ENCODE measurements at regions not wholly inside any gene's neighbourhood (a gene's known extent, or its start where the extent isn't known, plus 50 kb on each side); places are given as distances from the start of the nearest gene placed in this dataset.

DNA sequence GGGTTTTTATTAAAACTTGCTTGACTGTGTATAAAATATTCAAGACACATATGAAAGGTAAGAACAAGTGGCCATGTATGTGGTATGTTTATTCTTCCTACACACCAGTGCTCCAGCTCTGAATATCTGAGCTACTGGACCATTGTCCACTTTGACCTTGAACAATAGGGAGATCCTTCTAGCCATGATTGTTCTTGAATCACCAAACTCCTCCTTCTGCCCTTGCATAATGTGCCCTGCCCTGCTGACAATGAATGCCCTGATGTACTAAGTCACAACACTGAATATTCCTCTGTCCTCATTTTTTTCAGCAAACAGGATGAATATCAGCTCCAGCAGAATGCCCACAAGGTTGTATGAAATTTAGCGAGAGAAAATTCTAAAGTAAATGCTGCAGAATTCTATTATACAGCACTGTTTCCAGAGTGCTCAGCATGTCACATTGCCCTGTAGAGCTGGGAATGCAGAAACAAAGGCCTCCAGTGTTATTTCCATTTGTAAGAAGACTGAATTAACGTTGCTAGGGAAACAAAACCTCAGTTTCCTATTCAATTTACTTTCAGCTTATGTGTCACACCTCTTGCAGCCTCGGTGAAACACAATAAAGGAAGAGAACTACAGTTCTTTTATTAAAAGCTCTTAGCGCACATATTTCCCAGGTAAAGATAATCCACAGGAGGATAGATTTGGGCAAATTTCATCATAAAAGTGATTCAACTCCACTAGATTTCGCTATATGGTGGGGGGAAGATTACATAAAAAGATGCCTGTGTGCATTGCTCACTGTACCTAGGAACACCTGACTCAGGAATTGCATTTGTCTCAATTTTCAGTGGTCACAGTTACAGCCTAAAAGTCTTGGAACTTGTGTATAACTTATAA, 187.4 kb upstream of the ATP1B1 start:
- no peak for DNase-seq (ENCODE audit: low spot score)

DNA sequence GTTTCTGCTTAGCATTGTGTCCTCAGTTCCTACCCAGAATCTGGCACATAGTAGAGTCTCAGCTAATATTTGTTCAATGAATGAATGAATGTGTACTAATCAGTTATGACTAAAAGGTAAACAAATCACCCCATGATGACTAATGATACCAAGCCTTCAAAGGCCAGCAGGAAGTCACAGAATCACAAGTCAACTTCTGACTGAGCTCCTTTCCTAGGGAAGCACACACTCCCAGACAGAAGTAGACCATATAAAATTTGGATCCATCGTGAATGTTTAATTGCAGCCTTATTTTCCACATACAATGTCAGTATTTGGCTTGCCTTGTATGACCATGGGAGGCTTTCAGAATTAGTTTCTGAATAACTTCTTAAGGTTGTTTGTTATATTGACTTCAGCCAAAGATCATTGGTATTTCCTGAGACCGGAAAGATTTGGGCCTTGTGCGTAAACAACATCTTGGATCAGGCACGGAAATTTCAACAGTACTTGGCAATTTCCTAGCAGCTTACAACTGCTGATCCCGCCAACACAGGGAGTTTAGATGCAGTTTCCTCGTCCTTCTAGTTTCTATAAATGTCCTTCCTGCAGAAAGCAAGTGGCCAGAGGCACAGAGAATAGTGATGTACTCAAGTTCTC, 185.9 kb upstream of the ATP1B1 start:
- DNase-seq (ENCODE audit: low spot score), result no peak

DNA sequence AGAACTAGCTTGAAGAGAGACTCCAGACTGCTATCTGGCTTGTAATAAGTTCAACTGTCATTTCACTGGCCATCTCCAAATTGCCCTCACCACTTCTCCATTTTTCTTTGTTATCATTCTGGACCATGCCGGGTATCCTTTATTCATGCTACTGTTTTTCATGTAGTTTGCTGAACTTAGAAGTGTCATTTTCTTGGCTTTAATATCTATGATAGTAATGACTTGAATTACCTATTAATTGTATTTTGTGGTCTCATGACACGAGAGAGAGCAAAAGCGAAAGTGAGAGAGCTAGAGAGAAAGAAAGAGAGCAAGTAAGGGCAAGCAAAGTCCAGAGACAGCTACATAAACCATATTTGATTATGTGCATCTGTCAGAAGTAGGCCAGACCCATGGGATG, 184.9 kb upstream of the ATP1B1 start:
- DNase-seq (ENCODE audit: low spot score), result no peak

DNA sequence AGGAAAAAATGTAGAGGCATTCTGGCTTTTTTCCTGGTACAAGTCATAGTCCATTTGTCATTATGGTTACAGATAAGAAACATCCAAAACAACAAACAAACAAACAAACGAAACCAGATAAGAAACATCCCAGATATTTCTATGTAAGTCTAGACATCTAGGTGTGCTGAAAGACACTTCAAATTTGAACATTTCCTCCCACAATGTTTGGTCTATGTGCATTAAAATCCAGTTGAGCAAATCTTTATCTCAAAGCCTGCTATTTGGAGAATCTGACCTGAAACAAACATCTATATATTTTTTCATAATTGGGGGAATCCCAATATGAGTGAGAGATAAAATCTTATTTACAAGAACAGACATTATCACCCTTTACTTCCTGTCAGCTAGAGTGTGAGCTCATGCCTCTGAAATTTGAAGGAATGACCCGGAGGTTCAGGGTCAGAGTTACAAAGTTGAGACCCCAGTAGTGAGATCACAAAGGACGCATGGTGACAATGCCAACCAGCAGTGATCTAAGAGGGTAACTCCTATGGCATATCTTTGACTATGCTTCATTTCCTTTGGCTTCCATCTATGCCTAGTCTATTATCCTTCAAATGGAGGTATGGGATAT, 182.9 kb upstream of the ATP1B1 start:
- no peak for DNase-seq (ENCODE audit: low spot score)

DNA sequence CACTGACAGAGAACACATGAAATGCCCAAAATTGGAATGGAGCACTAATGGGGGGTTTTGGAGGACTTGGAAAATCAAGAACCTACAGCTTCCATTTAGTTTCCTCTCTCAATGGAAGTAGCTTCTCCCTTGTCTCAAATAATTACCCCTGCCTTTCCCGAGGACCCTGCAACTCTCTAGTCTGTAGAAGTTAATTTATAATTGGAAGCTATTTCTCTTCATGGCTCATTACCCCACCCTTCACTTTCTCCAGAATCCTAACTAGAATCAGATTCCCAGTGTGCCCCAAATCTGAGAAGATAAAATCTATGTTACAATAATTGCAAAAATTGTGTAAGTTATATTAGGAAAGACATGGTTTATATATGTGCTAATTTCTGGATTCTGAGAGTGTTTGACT, 181.5 kb upstream of the ATP1B1 start:
- DNase-seq (ENCODE audit: low spot score), result no peak

DNA sequence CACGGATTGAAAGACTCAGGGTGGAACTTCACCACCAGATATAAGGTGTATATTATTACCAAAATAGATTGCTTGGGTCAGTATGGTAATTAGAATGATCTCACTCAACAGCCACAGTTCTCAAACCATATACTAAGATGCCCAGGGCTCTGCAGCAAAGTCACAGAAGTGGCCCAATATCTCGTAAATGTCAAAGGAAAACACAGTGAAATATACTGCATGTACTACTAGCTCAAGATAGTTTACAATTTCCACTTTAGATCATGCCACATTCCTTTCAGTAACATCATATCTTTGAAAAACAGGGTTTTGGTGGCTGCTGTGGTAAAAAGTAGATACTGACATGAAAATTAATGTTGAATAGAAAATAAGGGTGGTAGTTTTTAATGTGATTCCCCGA, 180.3 kb upstream of the ATP1B1 start:
- no peak for DNase-seq (ENCODE audit: low spot score)

DNA sequence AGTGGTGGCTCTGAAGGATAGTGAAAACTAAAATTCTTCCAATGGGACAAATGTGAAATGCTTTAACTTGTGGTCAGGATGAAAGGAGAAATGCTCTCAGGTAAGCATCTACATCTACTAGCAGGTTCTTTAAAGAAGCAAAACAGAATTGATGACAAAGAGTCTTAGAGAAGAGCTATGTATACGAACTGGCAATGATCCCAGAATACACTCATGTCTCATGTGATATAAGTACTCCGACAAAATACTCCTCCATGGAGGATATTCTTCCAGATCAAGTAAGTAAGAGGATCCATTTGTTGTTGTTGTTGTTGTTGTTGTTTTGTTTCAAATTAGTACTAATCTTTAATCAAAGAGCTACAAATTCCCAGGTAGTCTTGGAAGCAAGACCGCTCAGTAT, 174.0 kb upstream of the ATP1B1 start:
- DNase-seq (ENCODE audit: low spot score), result no peak

DNA sequence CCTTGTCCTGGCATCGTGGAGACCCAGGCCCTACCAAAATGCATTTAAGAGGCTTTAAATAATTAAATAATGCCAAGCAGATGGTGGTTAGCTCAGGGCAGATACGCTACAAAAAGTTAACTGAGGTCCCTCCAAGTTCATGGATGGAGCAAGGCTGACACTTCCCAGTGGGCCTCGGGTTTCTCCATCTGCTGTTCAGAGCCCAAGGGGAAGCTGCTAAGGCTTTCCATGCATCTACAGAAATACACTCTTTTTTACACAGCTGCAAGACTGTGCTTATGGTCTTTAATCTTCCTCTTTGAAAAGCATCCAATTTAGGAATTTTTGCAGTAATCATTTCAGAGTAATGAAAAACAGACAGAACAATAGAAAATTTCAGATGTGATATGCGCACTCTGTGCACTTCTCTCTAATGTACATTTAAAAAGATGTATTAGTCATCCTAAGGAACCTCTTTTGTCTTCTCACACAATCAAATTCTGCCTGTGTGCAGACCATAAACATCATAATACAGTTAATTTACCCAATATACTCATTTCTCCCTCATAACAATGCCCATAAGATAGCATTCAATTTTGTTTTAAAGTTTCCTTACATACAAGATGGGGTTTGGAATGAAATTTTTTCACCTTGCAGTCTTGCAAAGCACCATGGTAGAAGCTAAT, 173.2 kb upstream of the ATP1B1 start:
- DNase-seq (ENCODE audit: low spot score), result no peak

DNA sequence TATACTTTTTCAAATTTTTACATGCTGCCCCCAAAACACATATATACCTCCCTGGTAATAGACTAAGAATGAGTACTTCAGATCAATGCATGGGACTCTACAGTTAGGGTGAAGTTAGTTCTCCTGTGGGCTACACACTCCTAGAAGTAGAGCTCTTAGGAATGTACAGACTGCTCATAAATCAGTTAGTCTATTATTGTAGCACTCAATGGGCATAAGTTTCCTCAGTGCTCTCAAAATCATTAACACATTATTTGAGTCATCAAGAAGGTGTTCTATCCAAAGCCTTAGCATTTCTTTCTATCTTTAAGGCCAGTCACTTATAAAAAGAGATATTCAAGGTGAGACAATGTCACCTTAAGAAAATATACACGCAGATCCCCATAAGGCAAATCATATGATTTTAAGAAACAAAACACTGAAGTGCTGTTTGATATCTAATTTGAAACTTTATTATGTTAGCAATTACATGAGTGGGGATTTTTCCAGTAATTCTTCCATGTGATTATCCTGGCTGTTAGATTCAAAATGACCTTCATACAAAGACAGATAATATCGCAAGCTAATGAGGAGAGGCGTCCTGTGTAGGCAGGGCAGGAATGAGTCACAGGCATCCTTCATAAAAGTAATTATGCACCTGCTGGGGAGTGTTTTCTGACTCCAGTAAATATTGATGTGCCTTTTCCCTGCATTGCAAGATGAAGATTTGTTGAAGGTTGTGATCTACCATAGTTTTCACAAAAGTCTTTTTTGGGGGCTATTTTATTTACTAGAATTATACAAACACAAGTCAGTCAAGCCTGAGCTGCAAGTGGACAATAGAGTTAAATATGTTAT, 167.2 kb upstream of the ATP1B1 start:
- DNase-seq (ENCODE audit: low spot score), result no peak

DNA sequence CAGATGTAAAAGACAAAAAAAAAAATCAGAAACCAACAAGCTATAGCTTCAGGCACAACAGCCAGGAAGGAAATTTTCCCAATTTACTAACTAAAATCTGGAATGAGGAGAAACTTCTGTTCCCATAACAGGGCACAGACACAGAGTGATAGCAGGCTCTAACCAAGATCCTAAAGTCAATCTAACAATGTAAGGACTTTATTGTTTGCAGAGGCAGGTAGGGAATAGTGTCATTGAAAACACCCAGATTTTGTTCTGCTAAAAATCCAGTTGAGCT, 166.6 kb upstream of the ATP1B1 start:
- DNase-seq (ENCODE audit: low spot score), result no peak

DNA sequence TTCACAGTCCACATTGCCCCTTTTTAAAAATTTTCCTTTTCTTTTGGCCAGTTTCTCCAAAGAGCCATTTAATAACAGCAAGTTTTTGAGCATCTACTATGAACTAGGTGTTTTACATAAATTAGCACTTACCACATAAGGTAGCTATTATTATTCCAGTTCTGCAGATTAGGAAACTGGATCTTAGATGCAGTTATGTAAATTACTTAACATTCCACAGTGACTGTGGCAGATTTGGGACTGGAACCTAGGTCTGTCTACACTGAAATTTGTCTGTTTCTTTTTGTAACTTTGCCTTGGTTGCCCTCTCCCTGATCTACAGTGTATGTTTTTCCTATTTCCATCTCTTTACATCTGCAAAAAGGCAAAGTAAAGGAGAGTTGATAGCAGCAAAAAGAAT, 164.8 kb upstream of the ATP1B1 start:
- DNase-seq (ENCODE audit: low spot score), result no peak

DNA sequence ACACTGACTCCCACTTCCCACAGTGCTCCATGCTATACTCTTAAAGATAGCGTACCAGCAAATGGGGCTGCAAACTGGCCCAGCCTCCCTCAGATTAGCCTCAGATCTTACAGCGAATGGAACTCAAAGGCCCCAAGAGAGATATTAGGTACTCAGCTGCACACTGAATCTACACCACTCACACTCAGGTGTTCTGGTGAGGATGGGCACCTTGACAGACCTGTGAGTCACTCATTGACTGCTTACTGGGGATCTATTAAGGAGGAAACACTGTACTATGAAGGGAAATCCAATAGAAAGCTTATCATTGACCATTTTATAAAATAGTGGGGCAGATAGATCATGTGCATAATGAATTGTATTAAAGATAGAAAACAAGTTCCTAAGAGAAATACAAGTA, 164.3 kb upstream of the ATP1B1 start:
- DNase-seq (ENCODE audit: low spot score), result no peak

DNA sequence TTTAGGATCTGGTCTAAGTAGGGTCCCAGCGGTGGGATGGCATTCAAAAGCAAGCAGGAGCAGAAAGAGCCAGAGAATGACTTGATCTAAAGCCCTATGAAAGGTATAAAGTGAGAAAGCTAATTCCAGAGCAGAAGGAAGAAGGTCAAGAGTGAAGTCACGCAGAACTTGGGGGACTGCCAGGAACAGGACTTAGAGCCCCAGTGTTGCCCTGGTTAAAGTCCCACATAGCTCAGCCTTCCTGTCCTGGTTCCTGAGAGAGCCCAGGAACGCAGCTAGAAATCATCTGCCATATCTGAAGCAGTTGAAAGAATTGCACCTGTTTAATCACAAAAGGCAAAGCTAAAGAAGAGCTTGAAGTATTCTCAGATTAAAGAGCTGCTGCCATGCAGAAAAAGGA, 160.6 kb upstream of the ATP1B1 start:
- DNase-seq (ENCODE audit: low spot score), result no peak

DNA sequence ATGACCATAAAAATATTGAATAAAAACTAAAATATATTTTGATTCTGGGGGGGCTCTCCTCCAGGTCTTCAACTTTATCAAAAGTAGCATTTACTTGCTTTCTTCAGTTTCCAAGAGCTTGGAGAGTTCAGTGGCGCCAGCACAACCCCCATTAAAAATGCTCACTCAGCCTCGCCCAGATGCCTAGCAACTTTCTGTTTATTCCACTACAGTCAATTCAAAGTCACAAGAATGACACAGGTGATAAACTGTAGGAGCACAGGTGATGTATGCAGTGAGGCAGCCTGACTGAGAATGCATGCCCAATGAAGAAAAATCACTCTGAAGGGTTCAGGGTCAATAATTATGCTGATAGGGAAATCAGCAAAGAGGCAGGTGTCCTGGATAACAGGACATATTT, 159.4 kb upstream of the ATP1B1 start:
- no peak for DNase-seq (ENCODE audit: low spot score)

DNA sequence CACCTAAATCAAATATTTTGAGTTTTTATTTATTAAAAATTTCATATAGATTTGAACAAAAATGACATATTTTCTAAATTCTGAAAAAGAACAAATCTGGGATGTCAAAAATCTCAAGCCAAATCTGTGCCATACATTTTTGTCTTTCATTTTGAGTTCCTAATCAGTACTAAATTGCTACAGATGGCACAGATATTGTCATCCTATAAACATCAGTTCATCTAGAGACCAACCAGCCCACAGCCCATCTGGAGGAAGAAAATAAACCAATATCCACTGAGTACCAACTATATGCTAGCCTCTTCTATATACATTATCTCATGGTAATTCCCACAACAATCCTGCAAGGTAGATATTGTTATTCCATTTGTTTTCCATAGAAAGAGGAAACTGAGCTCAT, 156.8 kb upstream of the ATP1B1 start:
- no peak for DNase-seq (ENCODE audit: low spot score)

DNA sequence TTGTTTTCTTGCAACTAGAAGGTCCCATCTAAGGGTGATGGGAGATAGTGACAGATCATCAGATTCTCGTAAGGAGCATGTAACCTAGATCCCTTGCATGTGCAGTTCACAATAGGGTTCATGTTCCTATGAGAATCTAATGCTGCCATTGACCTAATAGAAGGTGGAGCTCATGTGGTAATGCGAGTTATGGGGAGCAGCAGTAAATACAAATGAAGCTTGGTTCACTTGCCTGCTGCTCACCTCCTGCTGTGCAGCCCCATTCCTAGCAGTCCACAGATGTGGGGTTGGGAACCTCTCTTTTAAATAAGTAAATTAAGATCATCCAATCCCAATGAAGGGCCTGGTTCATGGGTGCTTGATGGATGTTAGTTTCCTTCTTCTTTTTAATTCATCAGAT, 148.7 kb upstream of the ATP1B1 start:
- DNase-seq (ENCODE audit: low spot score), result no peak

DNA sequence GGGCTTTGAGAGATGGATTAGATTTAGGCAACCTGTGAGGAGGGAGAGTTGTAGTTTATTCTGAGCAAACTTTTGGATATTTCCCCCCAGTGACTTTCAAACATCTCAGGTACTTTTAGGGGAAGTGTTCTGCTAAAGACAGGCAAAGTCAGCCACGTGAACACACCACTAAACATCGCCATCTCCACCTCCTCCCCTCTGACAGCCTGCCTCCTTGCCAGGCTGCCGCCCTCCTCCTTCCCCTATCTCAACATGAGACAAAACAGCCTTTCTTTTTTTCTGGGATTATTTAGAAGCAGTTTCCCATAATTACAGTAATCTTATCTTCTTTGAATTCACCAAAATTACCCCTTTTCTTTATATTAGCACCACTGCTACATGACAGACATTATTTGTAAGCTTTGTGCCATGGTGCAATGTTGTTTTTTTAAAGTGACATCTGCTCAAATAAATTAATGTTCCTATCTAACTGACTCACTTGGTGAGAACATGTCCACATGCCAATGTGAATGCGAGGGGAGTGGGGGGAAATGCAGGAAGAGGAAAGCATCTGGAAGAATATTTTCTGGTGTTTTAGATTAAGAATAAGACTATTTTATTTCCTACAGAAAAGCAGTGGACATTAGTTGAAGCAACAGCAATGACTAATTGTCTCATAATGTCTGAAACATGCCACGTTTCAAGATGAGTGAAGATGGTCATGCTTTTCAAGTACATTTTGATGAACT, 147.8 kb upstream of the ATP1B1 start:
- DNase-seq (ENCODE audit: low spot score), result no peak

DNA sequence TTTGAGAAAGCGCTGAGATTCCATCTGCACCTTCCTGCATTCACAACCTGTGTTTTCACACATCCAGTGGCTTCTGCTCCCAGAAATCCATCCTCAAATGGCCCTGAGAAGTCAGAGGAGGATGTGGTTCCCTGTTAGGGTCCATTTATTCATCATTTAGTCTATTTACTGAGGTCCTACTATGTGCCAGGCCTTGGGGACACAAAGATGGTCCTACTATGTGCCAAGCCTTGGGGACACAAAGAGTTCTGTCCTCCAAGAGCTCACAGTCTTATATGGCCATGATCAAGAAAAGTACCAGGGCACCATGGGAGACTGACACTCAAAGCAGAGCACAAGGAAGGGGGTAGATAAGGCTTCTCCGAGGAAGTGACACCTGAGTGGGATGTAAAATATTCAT, 147.1 kb upstream of the ATP1B1 start:
- DNase-seq (ENCODE audit: low spot score), result no peak

DNA sequence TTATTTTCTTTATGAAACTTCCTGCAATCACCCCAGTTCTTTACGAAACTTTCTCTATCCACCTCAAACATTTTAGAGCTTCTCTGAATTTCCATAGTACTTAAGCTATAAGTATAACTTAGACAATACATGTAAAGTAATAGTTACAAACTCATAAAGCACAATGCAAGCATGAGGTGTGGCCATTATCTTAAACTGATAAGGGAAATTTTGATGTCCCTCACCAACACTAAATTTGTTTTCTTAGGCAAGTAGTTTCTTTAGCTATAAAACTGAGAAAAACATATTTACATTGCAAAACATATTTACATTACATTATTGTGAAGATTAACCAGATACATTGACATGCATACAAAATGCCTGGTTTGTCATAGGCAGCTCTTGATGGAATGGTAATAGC, 146.4 kb upstream of the ATP1B1 start:
- DNase-seq (ENCODE audit: low spot score), result no peak

DNA sequence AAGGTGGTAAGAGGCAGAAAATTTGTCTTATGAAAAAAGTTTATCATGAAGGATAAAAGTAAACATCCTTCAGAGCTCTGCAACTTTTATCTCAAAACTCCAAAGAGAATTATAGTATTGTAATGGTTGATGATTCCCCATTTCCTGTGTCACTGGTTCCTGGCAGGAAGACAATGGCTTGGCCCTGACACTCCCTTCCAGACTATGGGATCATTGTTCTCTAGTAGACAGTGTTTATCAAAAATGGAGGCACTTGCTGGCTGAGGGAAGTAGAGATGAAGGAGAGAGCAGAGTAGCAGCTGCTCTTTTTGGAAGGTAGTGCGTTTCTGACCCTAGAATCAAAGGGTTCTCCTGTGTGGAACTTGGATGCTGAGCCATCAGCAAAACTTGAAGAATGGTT, 145.9 kb upstream of the ATP1B1 start:
- no peak for DNase-seq (ENCODE audit: low spot score)

DNA sequence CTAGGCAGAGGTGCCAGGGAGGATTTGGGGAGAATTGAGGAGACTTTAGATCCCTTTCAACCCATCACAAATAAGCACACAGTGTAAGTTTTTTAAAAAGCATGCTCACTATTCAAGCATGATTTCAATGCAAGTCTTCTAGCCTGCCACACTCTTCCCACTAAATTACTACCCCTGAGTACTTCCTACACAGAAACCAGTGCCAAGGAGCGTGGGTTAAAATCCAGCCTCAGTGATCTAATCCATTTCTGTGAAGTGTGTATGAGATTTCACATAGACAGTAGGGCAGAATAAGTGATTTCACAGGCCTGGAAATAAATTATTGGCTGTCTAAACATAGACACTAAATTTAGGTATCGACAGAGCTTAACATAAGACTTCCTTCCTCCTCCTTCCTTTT, 142.9 kb upstream of the ATP1B1 start:
- no peak for DNase-seq (ENCODE audit: low spot score)

All from H4 (cell line).